Transverse colon (tissue), 4 donors: ENCODE measurements at regions not wholly inside any gene's neighbourhood (a gene's known extent, or its start where the extent isn't known, plus 50 kb on each side); places are given as distances from the start of the nearest gene placed in this dataset.

Source experiments
- CTCF ChIP-seq, 5 experiments: fragments of 200-600 bp in 3 of 5; fragments of 450-650 bp in 2 of 5; sonication (generic) in 3 of 5; IDR thresholded peaks; 1 replicate in 2 of 5; 2 replicates in 3 of 5; pipeline ENCODE4 v1.5.1; 2016 to 2017; ENCODE audit warnings: antibody characterized with exemption in 5 of 5, inconsistent platforms in 3 of 5, mild to moderate bottlenecking in 2 of 5, moderate library complexity in 1 of 5
- EP300 ChIP-seq: sonication (generic); formaldehyde crosslinking; IDR thresholded peaks from one replicate; pipeline ENCODE4 v1.6.1; 2017; ENCODE audit warnings: antibody characterized with exemption, low read depth
- POLR2A ChIP-seq: fragments of 450-650 bp; IDR thresholded peaks from one replicate; pipeline ENCODE4 v1.6.1; 2016; ENCODE audit warnings: antibody characterized with exemption, mild to moderate bottlenecking, moderate library complexity
- POLR2AphosphoS5 ChIP-seq, 3 donors: sonication (generic); formaldehyde crosslinking; IDR thresholded peaks; one replicate each; pipeline ENCODE4 v1.6.1; 2016; ENCODE audit warnings: antibody characterized with exemption in 3 of 3

- TF ChIP-seq CTCF (IDR thresholded peaks at IDR 0.05) (no peak), POLR2A (no peak), POLR2AphosphoS5 (IDR thresholded peaks at IDR 0.05) (no peak), EP300 (no peak)
Measured at GRCh38 chr10:9390516-9390915, 1336.0 kb downstream of the GATA3 start.
